SK-N-SH (cell line): ENCODE measurements at regions not wholly inside any gene's neighbourhood (a gene's known extent, or its start where the extent isn't known, plus 50 kb on each side); places are given as distances from the start of the nearest gene placed in this dataset.

ENCODE experiments used
- CTCF ChIA-PET: fragments of 300-600, 350-600 bp; formaldehyde crosslinking; extraction: SDS; loops from one replicate; lab custom pipeline; 2021; lab: Yijun Ruan, JAX
- POLR2A ChIA-PET: fragments of 350-600 bp; sonication (Branson Sonifier 250); formaldehyde crosslinking; extraction: SDS; loops from one replicate; lab custom pipeline; 2020; ENCODE audit warnings: antibody characterized with exemption, inconsistent platforms; lab: Yijun Ruan, JAX
- DNase-seq: peaks from one replicate; pipeline ENCODE4 v3.0.0; 2012
- H2AFZ ChIP-seq: fragments of 200-600 bp; sonication (generic); 2 replicates; pipeline ENCODE4 v1.8.1; 2016; ENCODE audit warnings: antibody characterized with exemption, mild to moderate bottlenecking, low read depth
- H3F3A ChIP-seq: fragments of 200-600 bp; sonication (generic); replicated peaks from 2 replicates; pipeline ENCODE3; 2016; ENCODE audit warnings: antibody characterized with exemption, mild to moderate bottlenecking; ENCODE audit not compliant: insufficient read depth
- H3K27ac ChIP-seq, 2 experiments: fragments of 200-500 bp in 1 of 2; fragments of 200-600 bp in 1 of 2; sonication (Bioruptor generic) in 1 of 2; sonication (generic), shearing (Covaris generic) in 1 of 2; 2 replicates each; pipeline versions ENCODE4 v1.5.1 to v1.6.1; 2014 to 2016; ENCODE audit warnings: low read depth in 2 of 2, inconsistent platforms in 1 of 2, low read length in 1 of 2, mild to moderate bottlenecking in 1 of 2, mixed read lengths in 1 of 2
- H3K27me3 ChIP-seq: fragments of 200-600 bp; sonication (generic), shearing (Covaris generic); 2 replicates; pipeline ENCODE4 v1.6.1; 2016; ENCODE audit warnings: mixed run types; ENCODE audit not compliant: insufficient read depth
- H3K36me3 ChIP-seq, 2 experiments: fragments of 200-500 bp in 1 of 2; fragments of 200-600 bp in 1 of 2; sonication (Bioruptor generic) in 1 of 2; sonication (generic) in 1 of 2; replicated peaks in 1 of 2; 2 replicates each; pipeline versions ENCODE3 to v1.5.1; 2014 to 2016; ENCODE audit warnings: low read length in 1 of 2, mild to moderate bottlenecking in 1 of 2; ENCODE audit not compliant: insufficient read depth in 2 of 2, control insufficient read depth in 1 of 2
- H3K4me1 ChIP-seq, 2 experiments: fragments of 200-500 bp in 1 of 2; fragments of 200-600 bp in 1 of 2; sonication (Bioruptor generic) in 1 of 2; sonication (generic), shearing (Covaris generic) in 1 of 2; 2 replicates each; pipeline versions ENCODE4 v1.5.1 to v1.6.1; 2014 to 2016; ENCODE audit warnings: low read depth in 1 of 2, low read length in 1 of 2, mixed run types in 1 of 2; ENCODE audit not compliant: insufficient read depth in 2 of 2, control insufficient read depth in 1 of 2
- H3K4me2 ChIP-seq: fragments of 200-600 bp; sonication (generic), shearing (Covaris generic); 2 replicates; pipeline ENCODE4 v1.6.1; 2017; ENCODE audit warnings: mixed run types
- H3K4me3 ChIP-seq, 2 experiments: fragments of 200-500 bp in 1 of 2; fragments of 200-600 bp in 1 of 2; sonication (Bioruptor generic) in 1 of 2; sonication (generic), shearing (Covaris generic) in 1 of 2; 2 replicates each; pipeline versions ENCODE4 v1.5.1 to v1.8.1; 2014 to 2016; ENCODE audit warnings: low read depth in 2 of 2, inconsistent platforms in 1 of 2, low read length in 1 of 2, mild to moderate bottlenecking in 1 of 2, mixed read lengths in 1 of 2, moderate library complexity in 1 of 2
- H3K79me2 ChIP-seq: fragments of 200-600 bp; sonication (generic); 2 replicates; pipeline ENCODE4 v1.8.1; 2017; ENCODE audit warnings: mild to moderate bottlenecking; ENCODE audit not compliant: insufficient read depth
- H3K9ac ChIP-seq: fragments of 200-600 bp; sonication (generic); 2 replicates; pipeline ENCODE4 v1.6.1; 2017; ENCODE audit warnings: mixed run types
- H3K9me2 ChIP-seq: fragments of 200-600 bp; sonication (generic); 2 replicates; pipeline ENCODE4 v1.6.1; 2017; ENCODE audit warnings: mixed run types
- H3K9me3 ChIP-seq: fragments of 200-600 bp; sonication (generic); 2 replicates; pipeline ENCODE4 v1.6.1; 2017; ENCODE audit warnings: mixed run types, mild to moderate bottlenecking, moderate library complexity
- H4K20me1 ChIP-seq: fragments of 200-600 bp; sonication (generic); 2 replicates; pipeline ENCODE4 v1.6.1; 2017; ENCODE audit warnings: mild to moderate bottlenecking, mixed run types; ENCODE audit not compliant: insufficient read depth
- CTCF ChIP-seq: fragments of 200-600 bp; sonication (generic); IDR thresholded peaks from 2 replicates; pipeline ENCODE4 v1.6.1; 2017; ENCODE audit warnings: antibody characterized with exemption, mild to moderate bottlenecking, moderate library complexity
- EP300 ChIP-seq, 2 experiments: IDR thresholded peaks; 2 replicates each; pipeline versions ENCODE4 v1.4.0 to v1.6.1; 2012; ENCODE audit warnings: borderline replicate concordance in 1 of 2, low read depth in 1 of 2, low read length in 1 of 2
- EZH2phosphoT487 ChIP-seq: fragments of 200-600 bp; sonication (generic); IDR thresholded peaks from 2 replicates; pipeline ENCODE4 v1.6.1; 2017; ENCODE audit warnings: low read depth, mixed run types, mild to moderate bottlenecking, antibody characterized with exemption, moderate library complexity, borderline replicate concordance
- FOSL2 ChIP-seq: IDR thresholded peaks from 2 replicates; pipeline ENCODE4 v1.4.0; 2012; ENCODE audit warnings: low read depth, mild to moderate bottlenecking, moderate library complexity, borderline replicate concordance
- FOXM1 ChIP-seq: IDR thresholded peaks from 2 replicates; pipeline ENCODE4 v1.4.0; 2012; ENCODE audit warnings: low read depth, mild to moderate bottlenecking
- GABPA ChIP-seq: IDR thresholded peaks from 2 replicates; pipeline ENCODE4 v1.4.0; 2012; ENCODE audit warnings: low read depth, mild to moderate bottlenecking
- GATA2 ChIP-seq: sonication (generic); formaldehyde crosslinking; IDR thresholded peaks from 2 replicates; pipeline ENCODE4 v1.5.0; 2020; ENCODE audit warnings: mild to moderate bottlenecking, missing genetic modification reagents
- MEF2A ChIP-seq: IDR thresholded peaks from 2 replicates; pipeline ENCODE4 v1.4.0; 2012; ENCODE audit warnings: low read depth, borderline replicate concordance
- MXI1 ChIP-seq: IDR thresholded peaks from 2 replicates; pipeline ENCODE4 v1.6.1; 2012; ENCODE audit warnings: mild to moderate bottlenecking, low read depth, low read length, improper control_type of control experiment
- NFIC ChIP-seq: IDR thresholded peaks from 2 replicates; pipeline ENCODE4 v1.4.0; 2012; ENCODE audit warnings: borderline replicate concordance
- POLR2AphosphoS5 ChIP-seq: IDR thresholded peaks from 2 replicates; pipeline ENCODE4 v1.6.1; 2012; ENCODE audit warnings: low read depth, low read length
- RCOR1 ChIP-seq: fragments of 150-350 bp; IDR thresholded peaks from 2 replicates; pipeline ENCODE4 v1.6.1; 2017; ENCODE audit warnings: antibody characterized with exemption, low read length
- SIN3A ChIP-seq: IDR thresholded peaks from 2 replicates; pipeline ENCODE4 v1.6.1; 2012; ENCODE audit warnings: low read depth, mild to moderate bottlenecking, low read length, moderate library complexity, borderline replicate concordance
- SMC3 ChIP-seq: IDR thresholded peaks from 2 replicates; pipeline ENCODE4 v1.6.1; 2012; ENCODE audit warnings: low read depth, low read length, improper control_type of control experiment
- TCF12 ChIP-seq: IDR thresholded peaks from 2 replicates; pipeline ENCODE4 v1.4.0; 2012
- USF1 ChIP-seq: IDR thresholded peaks from 2 replicates; pipeline ENCODE4 v1.4.0; 2012; ENCODE audit warnings: low read depth, borderline replicate concordance
- WGBS: methylation state at CpG from one replicate; pipeline ENCODE4 v1.1.6; 2017; ENCODE audit warnings: low lambda C conversion rate; 5-methylcytosine and 5-hydroxymethylcytosine counted together

GRCh38 chr6:63516186-63516944, 55.9 kb upstream of the LOC128125822 start:
- H3K79me2 ChIP-seq: no peaks in the 10 kb centered on the region
- no peak overlapping the region for H3K9ac ChIP-seq
- no peak overlapping the region for H2AFZ ChIP-seq
- no peaks in the 10 kb centered on the region for H4K20me1 ChIP-seq
- ChIA-PET CTCF (no interaction called here), POLR2A (no interaction called here)
- DNase-seq: no peak
- TF ChIP-seq USF1: no peak
- no peak for TF ChIP-seq GABPA
- TF ChIP-seq MXI1: no peak
- TF ChIP-seq FOXM1: no peak
- no peak for TF ChIP-seq RCOR1
- TF ChIP-seq MEF2A: no peak
- TF ChIP-seq NFIC: no peak
- TF ChIP-seq SIN3A: no peak
- no peak for TF ChIP-seq GATA2
- no peak for TF ChIP-seq SMC3
- no peak for TF ChIP-seq TCF12
- no peak for TF ChIP-seq CTCF
- H3K4me3 ChIP-seq: no peak overlapping the region
- no peaks in the 10 kb centered on the region for H3K27me3 ChIP-seq
- H3F3A ChIP-seq: no peaks in the 10 kb centered on the region
- no peak overlapping the region for H3K4me2 ChIP-seq
- H3K27ac ChIP-seq: no peak overlapping the region
- H3K36me3 ChIP-seq: no peaks in the 10 kb centered on the region
- 72% methylated on average over 2 of the region's 2 CpGs for WGBS
- no peaks in the 10 kb centered on the region for H3K9me3 ChIP-seq
- H3K4me1 ChIP-seq: no peaks in the 10 kb centered on the region
- H3K9me2 ChIP-seq: no peaks in the 10 kb centered on the region

GRCh38 chr6:63517221-63517620, 55.1 kb upstream of the LOC128125822 start:
- H3K4me1 ChIP-seq: no peaks in the 10 kb centered on the region
- no peak overlapping the region for H2AFZ ChIP-seq
- POLR2A ChIA-PET: no interaction called here
- H3K79me2 ChIP-seq: no peaks in the 10 kb centered on the region
- CTCF ChIA-PET: interaction anchor here (1.1 kb wide), 1 partner anchor 23 kb away, joined by 3 read pairs; no protein-coding TSS in a partner anchor
- no peak for DNase-seq
- H3K27ac ChIP-seq: no peak overlapping the region
- no peak overlapping the region for H3K4me3 ChIP-seq
- TF ChIP-seq FOSL2: no peak
- TF ChIP-seq EZH2phosphoT487: no peak
- TF ChIP-seq EP300 (IDR thresholded peaks at IDR 0.05; ENCODE audit: borderline replicate concordance in 1 of 2, low read depth in 1 of 2, low read length in 1 of 2): no peak
- TF ChIP-seq POLR2AphosphoS5: no peak
- TF ChIP-seq SMC3: no peak
- no peaks in the 10 kb centered on the region for H3K27me3 ChIP-seq
- no peaks in the 10 kb centered on the region for H3F3A ChIP-seq
- no peaks in the 10 kb centered on the region for H3K9me3 ChIP-seq
- no peak overlapping the region for H3K4me2 ChIP-seq
- no peaks in the 10 kb centered on the region for H3K9me2 ChIP-seq
- WGBS: 41% methylated on average over 1 of the region's 1 CpG
- no peaks in the 10 kb centered on the region for H4K20me1 ChIP-seq
- no peak overlapping the region for H3K9ac ChIP-seq
- no peaks in the 10 kb centered on the region for H3K36me3 ChIP-seq
